GM12878 (cell line): ENCODE measurements at regions not wholly inside any gene's neighbourhood (a gene's known extent, or its start where the extent isn't known, plus 50 kb on each side); places are given as distances from the start of the nearest gene placed in this dataset.

ENCODE experiments used
- ATAC-seq: fragments of 200-7000 bp; cut with Tn5 transposase; 3 replicates; pipeline ENCODE4 v1.9.1; 2020; ENCODE audit warnings: mild to moderate bottlenecking, moderate library complexity
- BruUV-seq: library from RNA; stranded (reverse); fragments of 400-500 nt; replicated peaks from 2 replicates; lab custom pipeline; 2021; lab: Mats Ljungman, UMichigan
- CTCF ChIA-PET: fragments of 300-600 bp; sonication (Branson Sonifier 250); formaldehyde crosslinking; extraction: SDS; loops from one replicate; lab custom pipeline; 2021; ENCODE audit warnings: inconsistent platforms; lab: Yijun Ruan, JAX
- POLR2A ChIA-PET: fragments of 350-600 bp; formaldehyde crosslinking; extraction: SDS; loops from one replicate; lab custom pipeline; 2021; ENCODE audit warnings: inconsistent platforms; lab: Charles Lee
- RAD21 ChIA-PET: fragments of 300-600 bp; sonication (Branson Sonifier 250); formaldehyde crosslinking; loops from one replicate; lab custom pipeline; 2023; ENCODE audit warnings: antibody characterized with exemption; ENCODE audit not compliant: unreplicated experiment; lab: Charles Lee
- SMC1A ChIA-PET: fragments of 300-600 bp; sonication (Branson Sonifier 250); formaldehyde crosslinking; loops from one replicate; lab custom pipeline; 2023; ENCODE audit not compliant: unreplicated experiment, uncharacterized antibody; lab: Charles Lee
- DNase-seq: peaks from one replicate; pipeline ENCODE4 v3.0.0-alpha.2; 2011; ENCODE audit warnings: low read depth, low spot score
- FAIRE-seq: peaks from 3 replicates; lab custom pipeline; 2011; peaks lifted over from hg19 to GRCh38; lab: Jason Lieb, UNC
- H2AFZ ChIP-seq: 2 replicates; pipeline ENCODE4 v1.6.0; 2011; ENCODE audit warnings: low read depth, low read length, control low read depth; ENCODE audit not compliant: control insufficient read depth
- H3K27ac ChIP-seq: 2 replicates; pipeline ENCODE4 v1.5.1; 2011; ENCODE audit warnings: control low read depth; ENCODE audit not compliant: control insufficient read depth, insufficient read depth
- H3K27me3 ChIP-seq, 2 experiments: replicated peaks in 1 of 2; 2 replicates each; pipeline versions ENCODE4 v1.6.0 to v1.6.1; 2011; ENCODE audit warnings: low read length in 1 of 2; ENCODE audit not compliant: control insufficient read depth in 2 of 2, insufficient read depth in 2 of 2
- H3K36me3 ChIP-seq, 2 experiments: 2 replicates each; pipeline ENCODE4 v1.5.1; 2011; ENCODE audit warnings: low read length in 1 of 2; ENCODE audit not compliant: control insufficient read depth in 2 of 2, insufficient read depth in 2 of 2
- H3K4me1 ChIP-seq: 2 replicates; pipeline ENCODE4 v1.6.1; 2011; ENCODE audit warnings: mild to moderate bottlenecking, low read length, moderate library complexity, mixed read lengths; ENCODE audit not compliant: control insufficient read depth, insufficient read depth
- H3K4me2 ChIP-seq: 2 replicates; pipeline ENCODE4 v1.6.0; 2011; ENCODE audit warnings: control low read depth; ENCODE audit not compliant: control insufficient read depth, insufficient read depth
- H3K4me3 ChIP-seq: fragments of 200-600 bp; sonication (generic); 2 replicates; pipeline ENCODE4 v1.5.1; 2016
- H3K79me2 ChIP-seq: 2 replicates; pipeline ENCODE4 v1.6.0; 2011; ENCODE audit warnings: low read length; ENCODE audit not compliant: control insufficient read depth, insufficient read depth
- H3K9ac ChIP-seq: 2 replicates; pipeline ENCODE4 v1.8.0; 2011; ENCODE audit warnings: low read length, control low read depth, mixed read lengths; ENCODE audit not compliant: control insufficient read depth, insufficient read depth
- H3K9me3 ChIP-seq: replicated peaks from 3 replicates; pipeline ENCODE4 v1.5.1; 2011; ENCODE audit warnings: mild to moderate bottlenecking, low read length; ENCODE audit not compliant: control insufficient read depth, insufficient read depth
- H4K20me1 ChIP-seq: 2 replicates; pipeline ENCODE4 v1.6.0; 2011; ENCODE audit not compliant: control insufficient read depth, insufficient read depth
- BACH1 ChIP-seq: fragments of 450-650 bp; IDR thresholded peaks from 2 replicates; pipeline ENCODE4 v1.6.1; 2017; ENCODE audit warnings: mild to moderate bottlenecking, borderline replicate concordance
- CREM ChIP-seq: IDR thresholded peaks from 2 replicates; pipeline ENCODE4 v1.6.1; 2014; ENCODE audit warnings: antibody characterized with exemption, low read depth
- DPF2 ChIP-seq: fragments of 450-650 bp; IDR thresholded peaks from 2 replicates; pipeline ENCODE4 v1.6.1; 2017; ENCODE audit warnings: mild to moderate bottlenecking
- E2F8 ChIP-seq: fragments of 450-650 bp; IDR thresholded peaks from 2 replicates; pipeline ENCODE4 v1.6.1; 2018; ENCODE audit warnings: mild to moderate bottlenecking, low read depth, moderate library complexity; ENCODE audit not compliant: partially characterized antibody
- MEF2A ChIP-seq: IDR thresholded peaks from 2 replicates; pipeline ENCODE4 v1.6.1; 2011; ENCODE audit warnings: low read depth, mild to moderate bottlenecking, low read length, moderate library complexity; ENCODE audit not compliant: insufficient read depth
- NBN ChIP-seq: fragments of 450-650 bp; IDR thresholded peaks from 2 replicates; pipeline ENCODE4 v1.6.1; 2016
- NR2C1 ChIP-seq: fragments of 450-650 bp; IDR thresholded peaks from 2 replicates; pipeline ENCODE4 v1.6.1; 2017; ENCODE audit warnings: antibody characterized with exemption, mild to moderate bottlenecking, moderate library complexity
- POLR2AphosphoS2 ChIP-seq: IDR thresholded peaks from 2 replicates; pipeline ENCODE4 v1.6.1; 2011; ENCODE audit warnings: low read depth, mild to moderate bottlenecking, low read length, improper control_type of control experiment, moderate library complexity
- POLR2AphosphoS5 ChIP-seq: IDR thresholded peaks from 2 replicates; pipeline ENCODE4 v1.6.1; 2011; ENCODE audit warnings: mild to moderate bottlenecking, low read length, inconsistent platforms
- POU2F2 ChIP-seq: IDR thresholded peaks from 3 replicates; pipeline ENCODE4 v1.6.1; 2011; ENCODE audit warnings: low read depth, mild to moderate bottlenecking, low read length, borderline replicate concordance
- SP1 ChIP-seq: IDR thresholded peaks from one replicate; pipeline ENCODE4 v1.6.1; 2011; ENCODE audit warnings: low read depth, low read length
- WGBS: methylation state at CpG from one replicate; pipeline ENCODE4 v1.1.6; 2016; ENCODE audit warnings: low lambda C conversion rate; ENCODE audit not compliant: insufficient replicate concordance, insufficient coverage; ENCODE audit errors: missing lambda C conversion rate; 5-methylcytosine and 5-hydroxymethylcytosine counted together
- in situ Hi-C: fragments of 300-500 bp; cut with MboI; formaldehyde crosslinking; loops from 9 replicates; pipeline ENCODE4 v1.14.3; 2018; ENCODE audit warnings: mixed read lengths
- intact Hi-C: fragments of 100-400 bp; cut with micrococcal nuclease; formaldehyde crosslinking; loops from one replicate; pipeline ENCODE4 v1.14.2; 2022; ENCODE audit not compliant: unreplicated experiment
- TF ChIP-seq, protein P1 (sequence below): fragments of 450-650 bp; IDR thresholded peaks from 2 replicates; pipeline ENCODE4 v1.6.1; 2016; ENCODE audit warnings: mild to moderate bottlenecking, moderate library complexity, borderline replicate concordance
- TF ChIP-seq, protein P2 (sequence below): IDR thresholded peaks from 2 replicates; pipeline ENCODE4 v1.6.1; 2011; ENCODE audit warnings: low read depth, low read length, improper control_type of control experiment, borderline replicate concordance
- TF ChIP-seq, protein P3 (sequence below): IDR thresholded peaks from 2 replicates; pipeline ENCODE4 v1.6.1; 2012; ENCODE audit warnings: mild to moderate bottlenecking, low read depth, low read length

DNA sequence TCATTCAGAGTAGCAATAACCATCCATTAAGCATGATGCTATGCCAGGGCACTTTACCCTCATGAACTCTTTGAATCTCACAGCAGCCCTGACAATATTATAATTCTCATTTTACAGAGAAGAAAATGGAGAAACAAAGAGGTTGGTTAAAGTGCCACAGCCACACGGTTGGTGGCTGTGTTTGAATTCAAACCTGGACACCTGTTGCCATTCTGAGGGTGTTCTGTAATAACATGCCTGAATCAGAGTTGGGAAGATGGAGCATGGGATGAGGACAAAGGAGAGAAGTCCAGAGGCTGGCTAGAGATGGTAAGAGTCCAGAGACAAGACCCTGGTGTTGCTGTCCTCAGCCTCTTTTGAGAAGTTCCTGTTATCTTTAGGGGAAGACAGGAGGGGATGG, 127.7 kb downstream of the DHX35 start:
- no peak for DNase-seq
- ChIA-PET CTCF (interaction anchor here (1.1 kb wide), 1 partner anchor 9 kb away, joined by 3 read pairs; no protein-coding TSS in a partner anchor), POLR2A (interaction anchor here (0.7 kb wide), 1 partner anchor 138 kb away, joined by 4 read pairs; no protein-coding TSS in a partner anchor), SMC1A (no interaction called here), RAD21 (interaction anchor here (1.2 kb wide), 1 partner anchor 39 kb away, joined by 3 read pairs; no protein-coding TSS in a partner anchor)
- no peaks in the 10 kb centered on the region for H4K20me1 ChIP-seq
- BruUV-seq = no TSS peak
- intact Hi-C loops = no loop called here
- FAIRE-seq = no peak
- H3K4me3 ChIP-seq = no peak overlapping the region
- 7% methylated on average over 1 of the region's 1 CpG for WGBS
- no peak for ATAC-seq
- no peak overlapping the region for H2AFZ ChIP-seq
- H3K36me3 ChIP-seq = no peaks in the 10 kb centered on the region
- H3K4me2 ChIP-seq = no peak overlapping the region
- H3K79me2 ChIP-seq = no peaks in the 10 kb centered on the region
- H3K27ac ChIP-seq = no peak overlapping the region
- no peaks in the 10 kb centered on the region for H3K9me3 ChIP-seq
- H3K9ac ChIP-seq = no peak overlapping the region
- in situ Hi-C loops = no loop called here
- H3K4me1 ChIP-seq = no peaks in the 10 kb centered on the region
- peaks cover 0 to 2% of the 10 kb centered on the region in 2 experiments; a peak in 1 of 4 replicates for H3K27me3 ChIP-seq
- TF ChIP-seq POLR2AphosphoS5 (no peak), E2F8 (no peak), POU2F2 (no peak), DPF2 (no peak), CREM (no peak), NR2C1 (no peak), MEF2A (no peak), NBN (no peak), BACH1 (no peak), SP1 (no peak), POLR2AphosphoS2 (no peak)
- TF ChIP-seq, protein P1, sequence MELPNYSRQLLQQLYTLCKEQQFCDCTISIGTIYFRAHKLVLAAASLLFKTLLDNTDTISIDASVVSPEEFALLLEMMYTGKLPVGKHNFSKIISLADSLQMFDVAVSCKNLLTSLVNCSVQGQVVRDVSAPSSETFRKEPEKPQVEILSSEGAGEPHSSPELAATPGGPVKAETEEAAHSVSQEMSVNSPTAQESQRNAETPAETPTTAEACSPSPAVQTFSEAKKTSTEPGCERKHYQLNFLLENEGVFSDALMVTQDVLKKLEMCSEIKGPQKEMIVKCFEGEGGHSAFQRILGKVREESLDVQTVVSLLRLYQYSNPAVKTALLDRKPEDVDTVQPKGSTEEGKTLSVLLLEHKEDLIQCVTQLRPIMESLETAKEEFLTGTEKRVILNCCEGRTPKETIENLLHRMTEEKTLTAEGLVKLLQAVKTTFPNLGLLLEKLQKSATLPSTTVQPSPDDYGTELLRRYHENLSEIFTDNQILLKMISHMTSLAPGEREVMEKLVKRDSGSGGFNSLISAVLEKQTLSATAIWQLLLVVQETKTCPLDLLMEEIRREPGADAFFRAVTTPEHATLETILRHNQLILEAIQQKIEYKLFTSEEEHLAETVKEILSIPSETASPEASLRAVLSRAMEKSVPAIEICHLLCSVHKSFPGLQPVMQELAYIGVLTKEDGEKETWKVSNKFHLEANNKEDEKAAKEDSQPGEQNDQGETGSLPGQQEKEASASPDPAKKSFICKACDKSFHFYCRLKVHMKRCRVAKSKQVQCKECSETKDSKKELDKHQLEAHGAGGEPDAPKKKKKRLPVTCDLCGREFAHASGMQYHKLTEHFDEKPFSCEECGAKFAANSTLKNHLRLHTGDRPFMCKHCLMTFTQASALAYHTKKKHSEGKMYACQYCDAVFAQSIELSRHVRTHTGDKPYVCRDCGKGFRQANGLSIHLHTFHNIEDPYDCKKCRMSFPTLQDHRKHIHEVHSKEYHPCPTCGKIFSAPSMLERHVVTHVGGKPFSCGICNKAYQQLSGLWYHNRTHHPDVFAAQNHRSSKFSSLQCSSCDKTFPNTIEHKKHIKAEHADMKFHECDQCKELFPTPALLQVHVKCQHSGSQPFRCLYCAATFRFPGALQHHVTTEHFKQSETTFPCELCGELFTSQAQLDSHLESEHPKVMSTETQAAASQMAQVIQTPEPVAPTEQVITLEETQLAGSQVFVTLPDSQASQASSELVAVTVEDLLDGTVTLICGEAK = no peak
- TF ChIP-seq, protein P2, sequence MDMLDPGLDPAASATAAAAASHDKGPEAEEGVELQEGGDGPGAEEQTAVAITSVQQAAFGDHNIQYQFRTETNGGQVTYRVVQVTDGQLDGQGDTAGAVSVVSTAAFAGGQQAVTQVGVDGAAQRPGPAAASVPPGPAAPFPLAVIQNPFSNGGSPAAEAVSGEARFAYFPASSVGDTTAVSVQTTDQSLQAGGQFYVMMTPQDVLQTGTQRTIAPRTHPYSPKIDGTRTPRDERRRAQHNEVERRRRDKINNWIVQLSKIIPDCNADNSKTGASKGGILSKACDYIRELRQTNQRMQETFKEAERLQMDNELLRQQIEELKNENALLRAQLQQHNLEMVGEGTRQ = no peak
- TF ChIP-seq, protein P3, sequence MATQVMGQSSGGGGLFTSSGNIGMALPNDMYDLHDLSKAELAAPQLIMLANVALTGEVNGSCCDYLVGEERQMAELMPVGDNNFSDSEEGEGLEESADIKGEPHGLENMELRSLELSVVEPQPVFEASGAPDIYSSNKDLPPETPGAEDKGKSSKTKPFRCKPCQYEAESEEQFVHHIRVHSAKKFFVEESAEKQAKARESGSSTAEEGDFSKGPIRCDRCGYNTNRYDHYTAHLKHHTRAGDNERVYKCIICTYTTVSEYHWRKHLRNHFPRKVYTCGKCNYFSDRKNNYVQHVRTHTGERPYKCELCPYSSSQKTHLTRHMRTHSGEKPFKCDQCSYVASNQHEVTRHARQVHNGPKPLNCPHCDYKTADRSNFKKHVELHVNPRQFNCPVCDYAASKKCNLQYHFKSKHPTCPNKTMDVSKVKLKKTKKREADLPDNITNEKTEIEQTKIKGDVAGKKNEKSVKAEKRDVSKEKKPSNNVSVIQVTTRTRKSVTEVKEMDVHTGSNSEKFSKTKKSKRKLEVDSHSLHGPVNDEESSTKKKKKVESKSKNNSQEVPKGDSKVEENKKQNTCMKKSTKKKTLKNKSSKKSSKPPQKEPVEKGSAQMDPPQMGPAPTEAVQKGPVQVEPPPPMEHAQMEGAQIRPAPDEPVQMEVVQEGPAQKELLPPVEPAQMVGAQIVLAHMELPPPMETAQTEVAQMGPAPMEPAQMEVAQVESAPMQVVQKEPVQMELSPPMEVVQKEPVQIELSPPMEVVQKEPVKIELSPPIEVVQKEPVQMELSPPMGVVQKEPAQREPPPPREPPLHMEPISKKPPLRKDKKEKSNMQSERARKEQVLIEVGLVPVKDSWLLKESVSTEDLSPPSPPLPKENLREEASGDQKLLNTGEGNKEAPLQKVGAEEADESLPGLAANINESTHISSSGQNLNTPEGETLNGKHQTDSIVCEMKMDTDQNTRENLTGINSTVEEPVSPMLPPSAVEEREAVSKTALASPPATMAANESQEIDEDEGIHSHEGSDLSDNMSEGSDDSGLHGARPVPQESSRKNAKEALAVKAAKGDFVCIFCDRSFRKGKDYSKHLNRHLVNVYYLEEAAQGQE = no peak
